Astrocyte (in vitro differentiated cells and primary cell): ENCODE measurements at regions not wholly inside any gene's neighbourhood (a gene's known extent, or its start where the extent isn't known, plus 50 kb on each side); places are given as distances from the start of the nearest gene placed in this dataset.

Source experiments
- DNase-seq: peaks from one replicate; pipeline ENCODE4 v3.0.0-alpha.2; 2010; ENCODE audit warnings: low read depth
- FAIRE-seq: peaks from 2 replicates; lab custom pipeline; 2011; peaks lifted over from hg19 to GRCh38; lab: Jason Lieb, UNC
- H2AFZ ChIP-seq: 2 replicates; pipeline ENCODE4 v1.6.0; 2012; ENCODE audit warnings: low read depth, low read length, inconsistent platforms
- H3K27ac ChIP-seq: 2 replicates; pipeline ENCODE4 v1.5.1; 2011; ENCODE audit warnings: low read depth, low read length, inconsistent platforms
- H3K27me3 ChIP-seq: 2 replicates; pipeline ENCODE4 v1.6.0; 2011; ENCODE audit warnings: low read length, inconsistent platforms; ENCODE audit not compliant: insufficient read depth
- H3K36me3 ChIP-seq: 2 replicates; pipeline ENCODE4 v1.5.1; 2011; ENCODE audit warnings: low read length, inconsistent platforms; ENCODE audit not compliant: insufficient read depth
- H3K4me1 ChIP-seq: 2 replicates; pipeline ENCODE4 v1.5.1; 2011; ENCODE audit warnings: low read length, inconsistent platforms; ENCODE audit not compliant: insufficient read depth
- H3K4me2 ChIP-seq: 2 replicates; pipeline ENCODE4 v1.6.0; 2012; ENCODE audit warnings: low read length, inconsistent platforms
- H3K4me3 ChIP-seq: 2 replicates; pipeline ENCODE4 v1.5.1; 2011; ENCODE audit warnings: low read depth, mild to moderate bottlenecking, low read length, inconsistent platforms; ENCODE audit not compliant: insufficient read depth
- H3K79me2 ChIP-seq: 2 replicates; pipeline ENCODE4 v1.6.0; 2012; ENCODE audit warnings: mild to moderate bottlenecking, low read length, inconsistent platforms; ENCODE audit not compliant: insufficient read depth
- H3K9ac ChIP-seq: 2 replicates; pipeline ENCODE4 v1.6.0; 2012; ENCODE audit warnings: mild to moderate bottlenecking, low read length, inconsistent platforms
- H3K9me3 ChIP-seq: 2 replicates; pipeline ENCODE4 v1.5.1; 2012; ENCODE audit warnings: low read depth, mild to moderate bottlenecking, low read length, inconsistent platforms; ENCODE audit not compliant: insufficient read depth
- H4K20me1 ChIP-seq: 2 replicates; pipeline ENCODE4 v1.6.0; 2012; ENCODE audit warnings: low read length, inconsistent platforms; ENCODE audit not compliant: insufficient read depth
- H3K27ac Mint-ChIP-seq: one replicate; pipeline ENCODE4 v1.8.0; 2021; ENCODE audit warnings: mild to moderate bottlenecking, mixed read lengths; ENCODE audit not compliant: unreplicated experiment
- H3K27me3 Mint-ChIP-seq: one replicate; pipeline ENCODE4 v1.8.0; 2021; ENCODE audit warnings: low read depth, mixed read lengths; ENCODE audit not compliant: unreplicated experiment
- H3K36me3 Mint-ChIP-seq: one replicate; pipeline ENCODE4 v1.8.0; 2021; ENCODE audit warnings: low read depth, mixed read lengths; ENCODE audit not compliant: unreplicated experiment
- H3K4me1 Mint-ChIP-seq: one replicate; pipeline ENCODE4 v1.8.0; 2021; ENCODE audit warnings: low read depth, mixed read lengths; ENCODE audit not compliant: unreplicated experiment
- H3K4me3 Mint-ChIP-seq: one replicate; pipeline ENCODE4 v1.8.0; 2021; ENCODE audit warnings: mild to moderate bottlenecking, moderate library complexity, mixed read lengths; ENCODE audit not compliant: unreplicated experiment
- H3K9me3 Mint-ChIP-seq: one replicate; pipeline ENCODE4 v1.8.0; 2021; ENCODE audit warnings: mild to moderate bottlenecking, mixed read lengths; ENCODE audit not compliant: unreplicated experiment
- EZH2 ChIP-seq: IDR thresholded peaks from 2 replicates; pipeline ENCODE4 v1.6.1; 2012; ENCODE audit warnings: mild to moderate bottlenecking, low read length, inconsistent platforms; ENCODE audit not compliant: insufficient read depth
- TF ChIP-seq, protein P1 (sequence below): IDR thresholded peaks from 2 replicates; pipeline ENCODE4 v1.5.1; 2011; ENCODE audit warnings: low read depth, mild to moderate bottlenecking, inconsistent platforms, low read length, moderate library complexity; ENCODE audit not compliant: insufficient read depth

DNA sequence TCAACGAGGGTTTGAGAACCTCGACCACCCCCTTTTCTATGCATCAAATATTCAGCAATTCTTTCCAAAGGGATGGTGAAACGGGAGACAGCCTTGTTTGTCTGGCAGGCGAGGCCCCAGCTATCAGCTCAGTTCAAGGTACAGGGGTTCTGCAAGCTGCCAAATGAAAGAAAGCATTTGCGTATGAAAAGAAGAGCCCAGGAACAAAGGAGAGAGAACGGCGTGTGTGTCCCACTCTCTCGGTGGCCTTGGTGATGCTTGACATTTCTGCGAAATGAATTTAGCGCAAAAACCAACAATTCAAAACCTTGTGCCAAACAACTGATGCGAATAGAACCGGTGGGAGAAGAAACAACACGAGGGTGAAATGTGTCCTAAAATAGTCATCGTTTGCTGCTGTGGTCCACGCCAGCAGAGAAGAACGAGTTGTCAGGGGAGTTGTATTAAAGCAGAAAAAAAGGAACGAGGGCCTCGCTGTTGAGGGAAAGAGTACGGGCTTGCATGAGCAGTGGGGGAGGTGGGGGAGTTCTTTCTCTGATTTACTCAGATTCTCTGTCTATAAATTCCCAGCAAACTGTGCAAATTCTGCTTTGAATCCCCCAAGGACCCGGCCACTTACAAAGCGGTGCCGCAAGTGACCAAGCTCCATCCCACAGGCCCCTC lies 97.7 kb downstream of the TMEM130 start:
- DNase-seq (no peak), FAIRE-seq (no peak)
- Mint-ChIP-seq H3K27ac (peak overlapping the region; percentile 80), H3K36me3 (peaks cover 1% of the 10 kb centered on the region), H3K9me3 (peaks cover 1% of the 10 kb centered on the region), H3K4me3 (peak overlapping the region; percentile 31), H3K27me3 (peaks cover 10% of the 10 kb centered on the region), H3K4me1 (peaks cover 13% of the 10 kb centered on the region)
- peak overlapping the region; percentile 60 for H3K4me2 ChIP-seq
- no peak overlapping the region for H3K27ac ChIP-seq
- H3K27me3 ChIP-seq, result no peaks in the 10 kb centered on the region
- H3K9me3 ChIP-seq, result no peaks in the 10 kb centered on the region
- H3K9ac ChIP-seq, result no peak overlapping the region
- no peak for TF ChIP-seq EZH2
- TF ChIP-seq, protein P1, sequence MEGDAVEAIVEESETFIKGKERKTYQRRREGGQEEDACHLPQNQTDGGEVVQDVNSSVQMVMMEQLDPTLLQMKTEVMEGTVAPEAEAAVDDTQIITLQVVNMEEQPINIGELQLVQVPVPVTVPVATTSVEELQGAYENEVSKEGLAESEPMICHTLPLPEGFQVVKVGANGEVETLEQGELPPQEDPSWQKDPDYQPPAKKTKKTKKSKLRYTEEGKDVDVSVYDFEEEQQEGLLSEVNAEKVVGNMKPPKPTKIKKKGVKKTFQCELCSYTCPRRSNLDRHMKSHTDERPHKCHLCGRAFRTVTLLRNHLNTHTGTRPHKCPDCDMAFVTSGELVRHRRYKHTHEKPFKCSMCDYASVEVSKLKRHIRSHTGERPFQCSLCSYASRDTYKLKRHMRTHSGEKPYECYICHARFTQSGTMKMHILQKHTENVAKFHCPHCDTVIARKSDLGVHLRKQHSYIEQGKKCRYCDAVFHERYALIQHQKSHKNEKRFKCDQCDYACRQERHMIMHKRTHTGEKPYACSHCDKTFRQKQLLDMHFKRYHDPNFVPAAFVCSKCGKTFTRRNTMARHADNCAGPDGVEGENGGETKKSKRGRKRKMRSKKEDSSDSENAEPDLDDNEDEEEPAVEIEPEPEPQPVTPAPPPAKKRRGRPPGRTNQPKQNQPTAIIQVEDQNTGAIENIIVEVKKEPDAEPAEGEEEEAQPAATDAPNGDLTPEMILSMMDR, result no peak
- no peaks in the 10 kb centered on the region for H4K20me1 ChIP-seq
- no peaks in the 10 kb centered on the region for H3K36me3 ChIP-seq
- H3K4me3 ChIP-seq, result peak overlapping the region; percentile 13
- peaks cover 12% of the 10 kb centered on the region for H3K4me1 ChIP-seq
- peak overlapping the region; percentile 45 for H2AFZ ChIP-seq
- H3K79me2 ChIP-seq, result no peaks in the 10 kb centered on the region

DNA sequence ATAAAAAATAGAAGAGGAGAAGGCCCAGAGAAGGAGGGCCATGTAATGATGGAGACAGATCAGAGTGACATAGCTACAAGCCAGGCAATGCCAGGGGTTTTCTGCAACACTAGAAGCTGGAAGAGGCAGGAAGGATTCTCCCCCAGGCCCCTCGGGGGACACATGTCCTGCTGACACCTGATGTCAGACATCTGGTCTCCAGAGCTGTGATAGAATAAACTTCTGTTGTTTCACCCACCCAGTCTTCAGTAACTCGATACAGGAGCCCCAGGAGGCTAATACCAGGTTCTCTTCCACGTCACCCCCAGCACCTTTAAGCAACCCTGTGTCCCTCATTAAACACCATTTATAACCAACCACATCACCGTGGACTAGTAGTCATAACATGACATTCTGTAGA lies 94.9 kb downstream of the TMEM130 start:
- no peaks in the 10 kb centered on the region for H3K36me3 Mint-ChIP-seq
- Histone ChIP-seq H3K9me3 (no peaks in the 10 kb centered on the region), H3K9ac (no peak overlapping the region), H4K20me1 (no peaks in the 10 kb centered on the region), H3K4me3 (no peak overlapping the region), H3K27me3 (no peaks in the 10 kb centered on the region), H3K27ac (no peak overlapping the region), H3K4me1 (peaks cover 12% of the 10 kb centered on the region), H3K4me2 (no peak overlapping the region), H3K36me3 (no peaks in the 10 kb centered on the region), H3K79me2 (no peaks in the 10 kb centered on the region), H2AFZ (no peak overlapping the region)
- no peak overlapping the region for H3K4me3 Mint-ChIP-seq
- DNase-seq (no peak), FAIRE-seq (no peak)
- peaks cover 13% of the 10 kb centered on the region for H3K4me1 Mint-ChIP-seq
- no peak for TF ChIP-seq EZH2
- TF ChIP-seq, protein P1, result no peak
- H3K9me3 Mint-ChIP-seq, result peaks cover 1% of the 10 kb centered on the region
- no peak overlapping the region for H3K27ac Mint-ChIP-seq
- H3K27me3 Mint-ChIP-seq, result peaks cover 9% of the 10 kb centered on the region

DNA sequence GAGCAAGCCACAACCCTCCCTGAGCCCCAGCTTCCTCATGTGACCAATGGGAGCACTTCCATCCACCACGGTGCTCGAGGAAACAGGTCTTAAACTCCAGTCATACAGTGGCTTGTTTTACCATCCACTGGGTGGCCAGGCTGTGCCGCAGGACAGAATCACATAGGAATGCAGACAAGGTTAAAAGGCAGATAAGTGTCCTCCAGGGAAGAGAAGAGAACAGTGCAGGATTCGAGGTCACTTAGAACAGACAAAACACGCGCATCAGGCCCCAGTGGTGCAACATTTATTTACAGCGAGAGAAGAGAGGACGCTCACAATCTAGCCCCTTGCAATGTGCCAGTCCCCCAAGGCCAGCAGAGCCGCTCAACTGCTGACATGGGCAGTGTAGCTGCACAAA lies 92.8 kb downstream of the TMEM130 start:
- no peak for TF ChIP-seq EZH2
- TF ChIP-seq, protein P1, result no peak
- FAIRE-seq, result no peak
- no peaks in the 10 kb centered on the region for H3K36me3 ChIP-seq
- peaks cover 4% of the 10 kb centered on the region for H3K4me1 ChIP-seq
- H3K9ac ChIP-seq, result no peak overlapping the region
- no peak overlapping the region for H3K4me2 ChIP-seq
- no peak overlapping the region for H3K27ac Mint-ChIP-seq
- H3K9me3 Mint-ChIP-seq, result peaks cover 1% of the 10 kb centered on the region
- H3K27ac ChIP-seq, result no peak overlapping the region
- no peak overlapping the region for H3K4me3 Mint-ChIP-seq
- peaks cover 8% of the 10 kb centered on the region for H3K27me3 Mint-ChIP-seq
- no peaks in the 10 kb centered on the region for H4K20me1 ChIP-seq
- no peaks in the 10 kb centered on the region for H3K79me2 ChIP-seq
- no peak for DNase-seq
- no peaks in the 10 kb centered on the region for H3K36me3 Mint-ChIP-seq
- no peaks in the 10 kb centered on the region for H3K9me3 ChIP-seq
- H3K4me1 Mint-ChIP-seq, result peaks cover 9% of the 10 kb centered on the region
- H2AFZ ChIP-seq, result no peak overlapping the region
- no peak overlapping the region for H3K4me3 ChIP-seq
- no peaks in the 10 kb centered on the region for H3K27me3 ChIP-seq
